ENCODE measurements at regions not wholly inside any gene's neighbourhood (a gene's known extent, or its start where the extent isn't known, plus 50 kb on each side); places are given as distances from the start of the nearest gene placed in this dataset.

DNA sequence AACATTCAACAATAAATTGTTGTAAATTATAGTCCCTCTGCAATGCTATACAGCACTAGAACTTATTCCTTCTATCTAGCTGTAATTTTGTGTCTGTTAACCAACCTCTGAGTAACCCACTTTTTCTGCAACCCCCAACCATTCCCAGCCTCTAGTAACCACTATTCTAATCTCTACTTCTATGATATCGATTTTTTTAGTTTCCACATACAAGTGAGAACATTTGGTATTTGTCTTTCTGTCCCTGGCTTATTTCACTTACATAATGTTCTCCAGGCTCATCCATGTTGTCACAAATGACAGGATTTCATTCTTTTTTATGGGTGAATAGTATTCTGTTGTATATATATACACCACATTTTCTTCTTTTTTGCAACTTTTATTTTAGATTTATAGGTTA lies 147.6 kb downstream of the MAIP1 start (continued):
- TF ChIP-seq, protein P1, sequence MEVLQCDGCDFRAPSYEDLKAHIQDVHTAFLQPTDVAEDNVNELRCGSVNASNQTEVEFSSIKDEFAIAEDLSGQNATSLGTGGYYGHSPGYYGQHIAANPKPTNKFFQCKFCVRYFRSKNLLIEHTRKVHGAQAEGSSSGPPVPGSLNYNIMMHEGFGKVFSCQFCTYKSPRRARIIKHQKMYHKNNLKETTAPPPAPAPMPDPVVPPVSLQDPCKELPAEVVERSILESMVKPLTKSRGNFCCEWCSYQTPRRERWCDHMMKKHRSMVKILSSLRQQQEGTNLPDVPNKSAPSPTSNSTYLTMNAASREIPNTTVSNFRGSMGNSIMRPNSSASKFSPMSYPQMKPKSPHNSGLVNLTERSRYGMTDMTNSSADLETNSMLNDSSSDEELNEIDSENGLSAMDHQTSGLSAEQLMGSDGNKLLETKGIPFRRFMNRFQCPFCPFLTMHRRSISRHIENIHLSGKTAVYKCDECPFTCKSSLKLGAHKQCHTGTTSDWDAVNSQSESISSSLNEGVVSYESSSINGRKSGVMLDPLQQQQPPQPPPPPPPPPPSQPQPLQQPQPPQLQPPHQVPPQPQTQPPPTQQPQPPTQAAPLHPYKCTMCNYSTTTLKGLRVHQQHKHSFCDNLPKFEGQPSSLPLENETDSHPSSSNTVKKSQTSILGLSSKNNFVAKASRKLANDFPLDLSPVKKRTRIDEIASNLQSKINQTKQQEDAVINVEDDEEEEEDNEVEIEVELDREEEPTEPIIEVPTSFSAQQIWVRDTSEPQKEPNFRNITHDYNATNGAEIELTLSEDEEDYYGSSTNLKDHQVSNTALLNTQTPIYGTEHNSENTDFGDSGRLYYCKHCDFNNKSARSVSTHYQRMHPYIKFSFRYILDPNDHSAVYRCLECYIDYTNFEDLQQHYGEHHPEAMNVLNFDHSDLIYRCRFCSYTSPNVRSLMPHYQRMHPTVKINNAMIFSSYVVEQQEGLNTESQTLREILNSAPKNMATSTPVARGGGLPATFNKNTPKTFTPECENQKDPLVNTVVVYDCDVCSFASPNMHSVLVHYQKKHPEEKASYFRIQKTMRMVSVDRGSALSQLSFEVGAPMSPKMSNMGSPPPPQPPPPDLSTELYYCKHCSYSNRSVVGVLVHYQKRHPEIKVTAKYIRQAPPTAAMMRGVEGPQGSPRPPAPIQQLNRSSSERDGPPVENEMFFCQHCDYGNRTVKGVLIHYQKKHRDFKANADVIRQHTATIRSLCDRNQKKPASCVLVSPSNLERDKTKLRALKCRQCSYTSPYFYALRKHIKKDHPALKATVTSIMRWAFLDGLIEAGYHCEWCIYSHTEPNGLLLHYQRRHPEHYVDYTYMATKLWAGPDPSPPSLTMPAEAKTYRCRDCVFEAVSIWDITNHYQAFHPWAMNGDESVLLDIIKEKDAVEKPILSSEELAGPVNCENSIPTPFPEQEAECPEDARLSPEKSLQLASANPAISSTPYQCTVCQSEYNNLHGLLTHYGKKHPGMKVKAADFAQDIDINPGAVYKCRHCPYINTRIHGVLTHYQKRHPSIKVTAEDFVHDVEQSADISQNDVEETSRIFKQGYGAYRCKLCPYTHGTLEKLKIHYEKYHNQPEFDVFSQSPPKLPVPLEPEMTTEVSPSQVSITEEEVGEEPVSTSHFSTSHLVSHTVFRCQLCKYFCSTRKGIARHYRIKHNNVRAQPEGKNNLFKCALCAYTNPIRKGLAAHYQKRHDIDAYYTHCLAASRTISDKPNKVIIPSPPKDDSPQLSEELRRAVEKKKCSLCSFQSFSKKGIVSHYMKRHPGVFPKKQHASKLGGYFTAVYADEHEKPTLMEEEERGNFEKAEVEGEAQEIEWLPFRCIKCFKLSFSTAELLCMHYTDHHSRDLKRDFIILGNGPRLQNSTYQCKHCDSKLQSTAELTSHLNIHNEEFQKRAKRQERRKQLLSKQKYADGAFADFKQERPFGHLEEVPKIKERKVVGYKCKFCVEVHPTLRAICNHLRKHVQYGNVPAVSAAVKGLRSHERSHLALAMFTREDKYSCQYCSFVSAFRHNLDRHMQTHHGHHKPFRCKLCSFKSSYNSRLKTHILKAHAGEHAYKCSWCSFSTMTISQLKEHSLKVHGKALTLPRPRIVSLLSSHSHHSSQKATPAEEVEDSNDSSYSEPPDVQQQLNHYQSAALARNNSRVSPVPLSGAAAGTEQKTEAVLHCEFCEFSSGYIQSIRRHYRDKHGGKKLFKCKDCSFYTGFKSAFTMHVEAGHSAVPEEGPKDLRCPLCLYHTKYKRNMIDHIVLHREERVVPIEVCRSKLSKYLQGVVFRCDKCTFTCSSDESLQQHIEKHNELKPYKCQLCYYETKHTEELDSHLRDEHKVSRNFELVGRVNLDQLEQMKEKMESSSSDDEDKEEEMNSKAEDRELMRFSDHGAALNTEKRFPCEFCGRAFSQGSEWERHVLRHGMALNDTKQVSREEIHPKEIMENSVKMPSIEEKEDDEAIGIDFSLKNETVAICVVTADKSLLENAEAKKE (CRISPR knock-in tag; IDR thresholded peaks at IDR 0.05): no peak
- no peak for TF ChIP-seq JUNB (IDR thresholded peaks at IDR 0.05; ENCODE audit: unreplicated experiment)
- no peak for TF ChIP-seq POLR2AphosphoS5 (IDR thresholded peaks at IDR 0.05; ENCODE audit: low read depth)
- TF ChIP-seq, protein P2, sequence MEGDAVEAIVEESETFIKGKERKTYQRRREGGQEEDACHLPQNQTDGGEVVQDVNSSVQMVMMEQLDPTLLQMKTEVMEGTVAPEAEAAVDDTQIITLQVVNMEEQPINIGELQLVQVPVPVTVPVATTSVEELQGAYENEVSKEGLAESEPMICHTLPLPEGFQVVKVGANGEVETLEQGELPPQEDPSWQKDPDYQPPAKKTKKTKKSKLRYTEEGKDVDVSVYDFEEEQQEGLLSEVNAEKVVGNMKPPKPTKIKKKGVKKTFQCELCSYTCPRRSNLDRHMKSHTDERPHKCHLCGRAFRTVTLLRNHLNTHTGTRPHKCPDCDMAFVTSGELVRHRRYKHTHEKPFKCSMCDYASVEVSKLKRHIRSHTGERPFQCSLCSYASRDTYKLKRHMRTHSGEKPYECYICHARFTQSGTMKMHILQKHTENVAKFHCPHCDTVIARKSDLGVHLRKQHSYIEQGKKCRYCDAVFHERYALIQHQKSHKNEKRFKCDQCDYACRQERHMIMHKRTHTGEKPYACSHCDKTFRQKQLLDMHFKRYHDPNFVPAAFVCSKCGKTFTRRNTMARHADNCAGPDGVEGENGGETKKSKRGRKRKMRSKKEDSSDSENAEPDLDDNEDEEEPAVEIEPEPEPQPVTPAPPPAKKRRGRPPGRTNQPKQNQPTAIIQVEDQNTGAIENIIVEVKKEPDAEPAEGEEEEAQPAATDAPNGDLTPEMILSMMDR (conservative IDR thresholded peaks at IDR 0.05; ENCODE audit: low read depth in 2 of 2): no peak

DNA sequence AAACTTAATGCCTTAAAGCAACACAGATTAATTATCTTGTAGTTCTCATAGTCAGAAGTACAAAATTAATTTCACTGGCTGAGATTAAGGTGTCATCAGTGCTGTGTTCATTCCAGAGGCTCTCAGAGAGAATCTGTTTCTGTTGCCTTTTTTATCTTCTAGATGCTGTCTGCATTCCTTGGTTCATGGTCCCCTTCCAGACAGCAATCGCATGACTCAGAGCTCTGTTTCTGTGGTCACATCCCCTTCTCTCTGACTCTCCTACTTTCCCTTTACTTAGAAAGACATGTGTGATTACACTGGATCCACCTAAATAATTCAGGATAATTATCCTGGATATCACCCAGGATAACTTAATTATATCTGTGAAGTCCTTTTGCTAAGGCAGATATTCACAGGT lies 148.6 kb downstream of the MAIP1 start:
- H3K27ac ChIP-seq (ENCODE audit: low read depth): no peak overlapping the region
- no peak overlapping the region for H3K4me3 ChIP-seq
- DNase-seq (ENCODE audit: low spot score) (no peak), ATAC-seq (no peak)
- no peaks in the 10 kb centered on the region for H3K9me3 Mint-ChIP-seq
- H3K36me3 Mint-ChIP-seq (ENCODE audit: low read depth): no peaks in the 10 kb centered on the region
- no peak overlapping the region for H3K4me3 Mint-ChIP-seq
- H3K4me1 ChIP-seq (ENCODE audit: insufficient read depth): no peaks in the 10 kb centered on the region; the same call in 1 of the 2 replicates
- no peaks in the 10 kb centered on the region for H4K20me1 ChIP-seq (replicated peaks; ENCODE audit: insufficient read depth)
- no peak overlapping the region for H3K4me2 ChIP-seq
- H3K36me3 ChIP-seq (ENCODE audit: insufficient read depth): no peaks in the 10 kb centered on the region
- no peak overlapping the region for H2AFZ ChIP-seq
- H3K9me2 ChIP-seq (ENCODE audit: insufficient read depth): no peaks in the 10 kb centered on the region
- H3F3A ChIP-seq (replicated peaks; ENCODE audit: low read depth): no peaks in the 10 kb centered on the region
- H3K27ac Mint-ChIP-seq: no peak overlapping the region
- no peak for TF ChIP-seq EZH2phosphoT487 (IDR thresholded peaks at IDR 0.05; ENCODE audit: unreplicated experiment)
- no peak for TF ChIP-seq EZH2 (IDR thresholded peaks at IDR 0.05; ENCODE audit: low read depth, unreplicated experiment)
- TF ChIP-seq NANOG (IDR thresholded peaks at IDR 0.05; ENCODE audit: borderline replicate concordance): no peak
- no peak for TF ChIP-seq ZNF331 (CRISPR knock-in tag; IDR thresholded peaks at IDR 0.05; ENCODE audit: low read depth)
- TF ChIP-seq, protein P2 (conservative IDR thresholded peaks at IDR 0.05; ENCODE audit: low read depth in 2 of 2): no peak
- TF ChIP-seq, protein P3, sequence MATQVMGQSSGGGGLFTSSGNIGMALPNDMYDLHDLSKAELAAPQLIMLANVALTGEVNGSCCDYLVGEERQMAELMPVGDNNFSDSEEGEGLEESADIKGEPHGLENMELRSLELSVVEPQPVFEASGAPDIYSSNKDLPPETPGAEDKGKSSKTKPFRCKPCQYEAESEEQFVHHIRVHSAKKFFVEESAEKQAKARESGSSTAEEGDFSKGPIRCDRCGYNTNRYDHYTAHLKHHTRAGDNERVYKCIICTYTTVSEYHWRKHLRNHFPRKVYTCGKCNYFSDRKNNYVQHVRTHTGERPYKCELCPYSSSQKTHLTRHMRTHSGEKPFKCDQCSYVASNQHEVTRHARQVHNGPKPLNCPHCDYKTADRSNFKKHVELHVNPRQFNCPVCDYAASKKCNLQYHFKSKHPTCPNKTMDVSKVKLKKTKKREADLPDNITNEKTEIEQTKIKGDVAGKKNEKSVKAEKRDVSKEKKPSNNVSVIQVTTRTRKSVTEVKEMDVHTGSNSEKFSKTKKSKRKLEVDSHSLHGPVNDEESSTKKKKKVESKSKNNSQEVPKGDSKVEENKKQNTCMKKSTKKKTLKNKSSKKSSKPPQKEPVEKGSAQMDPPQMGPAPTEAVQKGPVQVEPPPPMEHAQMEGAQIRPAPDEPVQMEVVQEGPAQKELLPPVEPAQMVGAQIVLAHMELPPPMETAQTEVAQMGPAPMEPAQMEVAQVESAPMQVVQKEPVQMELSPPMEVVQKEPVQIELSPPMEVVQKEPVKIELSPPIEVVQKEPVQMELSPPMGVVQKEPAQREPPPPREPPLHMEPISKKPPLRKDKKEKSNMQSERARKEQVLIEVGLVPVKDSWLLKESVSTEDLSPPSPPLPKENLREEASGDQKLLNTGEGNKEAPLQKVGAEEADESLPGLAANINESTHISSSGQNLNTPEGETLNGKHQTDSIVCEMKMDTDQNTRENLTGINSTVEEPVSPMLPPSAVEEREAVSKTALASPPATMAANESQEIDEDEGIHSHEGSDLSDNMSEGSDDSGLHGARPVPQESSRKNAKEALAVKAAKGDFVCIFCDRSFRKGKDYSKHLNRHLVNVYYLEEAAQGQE (IDR thresholded peaks at IDR 0.05; ENCODE audit: unreplicated experiment): no peak
- TF ChIP-seq JUNB (IDR thresholded peaks at IDR 0.05; ENCODE audit: unreplicated experiment): no peak
- peaks cover 6% of the 10 kb centered on the region; the same call in 2 of the 3 replicates for H3K4me1 Mint-ChIP-seq
- no peaks in the 10 kb centered on the region for H3K79me2 ChIP-seq (replicated peaks; ENCODE audit: insufficient read depth)
- no peaks in the 10 kb centered on the region for H3K27me3 ChIP-seq (ENCODE audit: insufficient read depth)
- no peaks in the 10 kb centered on the region for H3K27me3 Mint-ChIP-seq (ENCODE audit: insufficient read depth, low read depth, poor library complexity)

Data from GM23338 (cell line).